SHP77 treated with DMSO at 0.1 percent for 48 hours (cell line): ENCODE measurements at regions not wholly inside any gene's neighbourhood (a gene's known extent, or its start where the extent isn't known, plus 50 kb on each side); places are given as distances from the start of the nearest gene placed in this dataset.
"Not testable (repeated sequence)": the region's sequence is repeated elsewhere in the genome, so short reads cannot be mapped to it uniquely, and the experiment has no call there.

Source experiments
- DNase-seq: peaks from one replicate; lab custom pipeline; 2025; lab: John Stamatoyannopoulos, UW

DNA sequence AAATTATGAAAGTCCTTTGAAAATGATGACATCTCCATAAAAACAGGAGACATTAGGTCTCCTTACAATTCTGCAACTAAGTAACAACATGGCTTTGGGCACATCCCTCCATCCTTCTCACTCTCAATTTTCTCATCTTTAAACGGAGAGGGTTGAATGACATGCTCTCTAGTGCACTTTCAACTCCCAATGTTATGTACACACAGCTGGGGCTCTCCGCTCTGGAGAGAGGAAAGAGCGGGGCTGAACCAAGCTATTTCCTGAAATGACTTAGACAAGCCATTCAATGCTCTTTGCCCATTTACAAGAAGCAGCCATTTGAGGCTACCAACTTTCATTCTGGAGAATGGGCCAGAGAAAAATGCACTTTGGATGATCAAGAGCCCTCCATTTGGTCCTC lies 144.2 kb upstream of the BNIP2 start:
- DNase-seq = no peak

- DNase-seq = no peak
Measured at GRCh38 chr15:59830873-59831272, 141.8 kb upstream of the BNIP2 start.

- no peak for DNase-seq
Measured at GRCh38 chr15:59830098-59830497, 141.0 kb upstream of the BNIP2 start.

GRCh38 chr15:59828861-59829260 lies 139.7 kb upstream of the BNIP2 start:
- DNase-seq = no peak

DNA sequence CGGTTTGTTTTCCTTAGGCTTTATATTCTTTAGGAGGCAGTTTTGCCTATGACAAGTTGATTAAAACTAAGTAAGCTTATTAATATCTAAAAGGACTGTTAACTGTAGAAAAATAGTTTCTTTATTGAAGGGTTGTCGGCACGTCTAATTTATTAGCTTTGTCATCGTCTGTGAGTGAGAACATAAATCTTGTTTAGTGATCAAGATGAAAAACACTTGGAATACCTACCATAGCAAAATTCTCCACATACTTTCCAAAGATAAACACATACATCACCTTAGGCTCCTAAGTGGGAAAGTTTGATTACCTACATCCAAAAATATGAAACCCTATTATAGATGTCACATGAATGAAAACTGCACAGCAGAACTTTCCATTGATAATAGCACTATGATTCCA lies 139.1 kb upstream of the BNIP2 start:
- no peak for DNase-seq

DNA sequence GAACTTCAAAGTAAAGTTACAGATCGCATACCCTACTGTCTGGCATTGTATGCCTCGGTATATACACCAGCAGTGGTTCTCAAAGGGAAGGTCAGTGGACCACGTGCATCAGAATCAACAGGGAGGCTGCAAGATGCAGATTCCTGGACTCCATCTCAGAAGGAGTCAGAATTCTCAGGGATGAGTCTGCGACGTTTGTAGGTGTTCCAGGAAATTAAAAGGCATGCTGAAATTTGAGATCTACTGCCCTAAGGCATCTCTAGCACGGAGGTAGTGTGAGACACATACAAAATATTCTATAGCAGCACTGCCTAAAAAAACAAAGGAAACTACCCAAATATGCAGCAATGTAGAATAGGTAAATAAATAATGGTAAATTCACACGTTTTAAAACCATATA lies 136.8 kb upstream of the BNIP2 start:
- no peak for DNase-seq

DNA sequence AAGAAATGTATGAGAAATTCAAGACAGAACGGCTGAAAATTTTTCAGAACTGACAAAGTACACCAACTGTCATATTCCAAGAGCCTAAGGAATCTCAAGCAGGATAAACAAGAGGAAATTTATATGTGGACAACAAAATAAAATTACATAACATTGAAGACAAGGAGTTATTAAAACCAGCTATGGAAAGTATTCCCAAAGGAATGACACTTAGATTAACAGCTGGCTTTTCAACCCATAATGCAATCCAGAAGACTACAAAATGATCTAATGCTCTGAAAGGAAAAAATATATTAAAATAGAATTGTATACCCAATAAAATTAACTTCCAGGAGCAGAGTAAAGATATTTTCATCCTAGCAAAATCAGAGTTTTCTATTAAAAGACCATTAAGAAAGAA lies 132.2 kb upstream of the BNIP2 start:
- DNase-seq = no peak

DNA sequence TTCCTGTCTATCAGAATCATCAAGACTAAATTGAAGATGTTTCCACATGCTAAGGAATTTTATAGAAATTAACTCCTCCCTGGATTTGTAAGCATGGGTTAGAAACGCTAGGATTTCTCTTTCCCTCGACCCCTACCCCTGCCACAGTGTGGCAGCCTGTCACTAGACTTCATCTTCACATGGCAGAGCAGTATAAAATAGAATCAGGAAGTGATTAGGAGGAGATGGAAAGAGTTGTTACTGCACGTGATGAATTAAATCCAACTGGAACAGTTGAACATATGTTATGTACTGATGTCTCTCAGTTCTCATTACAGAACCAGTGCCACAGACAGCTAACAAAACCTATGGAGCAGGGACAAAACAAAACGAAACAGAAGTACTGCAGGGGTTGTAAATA lies 130.0 kb upstream of the BNIP2 start:
- no peak for DNase-seq

- no peak for DNase-seq
Measured at GRCh38 chr15:59818336-59818735, 129.2 kb upstream of the BNIP2 start.

- DNase-seq = no peak
Measured at GRCh38 chr15:59817834-59818233, 128.7 kb upstream of the BNIP2 start.

GRCh38 chr15:59817053-59817452 lies 127.9 kb upstream of the BNIP2 start:
- no peak for DNase-seq

DNA sequence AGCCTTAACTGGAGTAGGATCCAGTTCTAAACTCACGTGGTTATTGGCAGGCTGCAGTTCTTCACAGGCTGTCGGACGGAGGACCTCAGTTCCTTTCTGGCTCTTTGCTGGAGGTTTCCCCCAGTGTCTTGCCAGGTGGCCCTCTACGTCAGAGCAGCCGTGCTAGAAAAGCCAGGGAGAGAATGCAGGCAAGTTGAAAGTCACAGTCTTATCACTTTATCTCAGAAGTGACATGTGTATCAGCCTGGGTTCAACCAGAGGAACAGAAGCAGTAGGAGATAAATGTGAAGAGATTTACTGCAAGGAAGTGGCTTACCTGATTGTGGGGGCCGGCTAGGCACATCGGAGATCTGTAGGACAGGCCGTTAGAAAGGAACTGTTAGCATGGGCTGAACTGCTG lies 125.3 kb upstream of the BNIP2 start:
- no peak for DNase-seq

- no peak for DNase-seq
Measured at GRCh38 chr15:59812889-59813288, 123.8 kb upstream of the BNIP2 start.

DNA sequence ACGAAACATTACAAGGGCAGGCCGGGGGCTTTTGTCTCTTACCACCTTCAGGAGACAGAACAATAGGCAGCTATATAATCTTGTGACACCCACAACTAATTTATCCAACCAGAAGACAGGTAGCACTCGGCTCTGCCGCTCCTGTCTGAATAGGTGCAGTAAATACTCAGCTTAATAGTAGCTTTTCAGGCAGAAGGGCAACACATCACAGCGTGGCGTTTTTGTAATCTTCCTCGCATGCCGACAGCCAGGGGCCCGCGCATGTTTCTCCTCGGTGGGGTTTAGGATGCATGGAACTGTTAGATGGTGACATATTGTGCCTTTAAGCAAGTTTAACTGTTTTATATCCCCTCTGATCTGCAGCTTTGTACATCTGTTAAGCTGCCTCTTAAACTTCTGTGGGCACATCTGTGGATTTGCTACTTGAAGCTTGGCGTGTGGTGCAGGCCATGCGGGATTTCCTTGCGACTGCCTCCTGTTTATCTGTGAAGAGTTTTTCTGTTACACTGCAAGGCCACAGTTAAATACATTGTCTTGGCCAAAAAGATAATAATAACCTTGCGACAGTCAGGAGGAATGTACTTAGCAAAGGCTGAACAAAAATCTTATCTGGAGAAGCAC lies 123.2 kb upstream of the BNIP2 start:
- DNase-seq = no peak

- DNase-seq = not testable (repeated sequence)
Measured at GRCh38 chr15:59803293-59803966, 114.3 kb upstream of the BNIP2 start.

DNA sequence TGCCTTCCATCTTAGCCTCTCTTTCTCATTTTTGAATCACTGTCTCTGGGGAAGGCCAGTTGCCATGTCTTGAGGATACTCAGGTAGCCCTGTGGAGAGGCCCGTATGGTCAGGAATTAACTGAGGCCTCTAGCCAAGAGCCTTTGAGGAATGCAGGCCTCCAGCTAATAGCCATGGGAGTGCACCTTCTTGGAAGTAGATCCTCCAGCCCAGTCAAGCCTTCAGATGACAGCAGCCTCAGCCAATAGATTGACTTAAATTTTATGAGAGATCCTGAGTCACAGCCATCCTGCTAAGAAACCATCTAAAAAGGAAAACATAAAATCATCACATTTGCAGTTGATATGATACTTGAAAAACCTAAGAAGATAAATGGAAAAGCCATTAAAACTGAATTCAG lies 112.5 kb upstream of the BNIP2 start:
- no peak for DNase-seq

GRCh38 chr15:59798605-59798917 lies 109.4 kb upstream of the BNIP2 start:
- no peak for DNase-seq

- DNase-seq = no peak
Measured at GRCh38 chr15:59797756-59798604, 108.9 kb upstream of the BNIP2 start.

GRCh38 chr15:59794229-59794886 lies 105.2 kb upstream of the BNIP2 start:
- DNase-seq = no peak

DNA sequence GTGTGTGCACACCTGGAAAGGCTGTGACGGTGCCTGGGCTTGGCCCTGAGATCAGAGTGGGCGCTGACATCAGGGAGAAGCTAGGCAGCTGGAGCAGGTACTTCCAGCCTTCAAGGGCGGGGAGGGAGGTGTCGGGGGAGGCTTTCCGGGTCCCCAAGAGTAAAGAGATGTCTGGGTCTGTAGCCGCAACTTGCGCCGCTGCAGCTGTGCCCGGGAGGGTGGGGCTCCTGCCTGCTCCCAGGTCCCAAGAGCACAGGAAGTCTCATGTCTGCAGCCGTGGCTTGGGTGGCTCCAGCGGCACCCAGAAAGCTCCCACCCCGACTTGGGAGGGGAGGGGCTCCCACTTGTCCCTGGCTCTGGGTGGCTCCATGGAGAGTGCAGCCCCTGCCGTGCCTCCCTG lies 103.2 kb upstream of the BNIP2 start:
- DNase-seq = no peak

- DNase-seq = peak; percentile 49
Measured at GRCh38 chr15:59791755-59792154, 102.6 kb upstream of the BNIP2 start.

DNA sequence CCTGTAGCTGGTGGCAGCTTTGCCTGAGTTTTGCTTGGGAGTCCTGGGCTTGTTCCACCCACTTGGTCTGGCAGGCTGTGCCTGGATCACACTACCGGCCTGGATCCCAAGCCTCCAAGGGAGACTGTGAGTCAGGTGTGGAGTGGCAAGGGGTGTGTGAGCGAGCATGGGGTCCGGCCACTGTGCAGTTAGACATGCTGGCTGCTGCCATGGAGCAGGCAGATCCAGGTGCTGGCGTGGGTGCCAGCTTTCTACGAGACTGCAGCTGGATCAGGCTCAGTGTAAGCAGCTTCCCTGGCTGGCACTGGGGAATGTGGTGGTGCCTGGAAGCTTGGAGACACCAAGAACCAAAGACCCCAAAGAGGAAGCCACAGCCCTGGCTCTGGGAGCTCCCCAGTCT lies 102.0 kb upstream of the BNIP2 start:
- DNase-seq = no peak

DNA sequence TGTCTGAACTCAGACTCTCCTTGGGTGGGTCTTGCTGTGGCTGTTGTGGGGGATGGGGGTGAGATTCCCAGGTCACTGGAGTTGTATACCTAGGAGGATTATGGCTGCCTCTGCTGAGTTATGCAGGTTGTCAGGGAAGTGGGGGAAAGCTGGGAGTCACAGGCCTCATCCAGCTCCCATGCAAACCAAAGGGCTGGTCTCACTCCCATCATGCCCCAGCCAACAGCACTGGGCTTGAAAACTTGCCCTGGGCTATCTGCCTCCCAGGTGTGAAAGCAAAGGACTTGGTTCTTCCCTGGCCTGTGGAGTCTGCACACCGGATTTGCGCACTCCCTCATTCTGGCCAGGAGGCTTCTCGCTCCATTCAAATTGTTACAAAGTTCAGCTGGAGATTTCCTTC lies 97.3 kb upstream of the BNIP2 start:
- not testable (repeated sequence) for DNase-seq
